ENCODE measurements at regions not wholly inside any gene's neighbourhood (a gene's known extent, or its start where the extent isn't known, plus 50 kb on each side); places are given as distances from the start of the nearest gene placed in this dataset.

DNA sequence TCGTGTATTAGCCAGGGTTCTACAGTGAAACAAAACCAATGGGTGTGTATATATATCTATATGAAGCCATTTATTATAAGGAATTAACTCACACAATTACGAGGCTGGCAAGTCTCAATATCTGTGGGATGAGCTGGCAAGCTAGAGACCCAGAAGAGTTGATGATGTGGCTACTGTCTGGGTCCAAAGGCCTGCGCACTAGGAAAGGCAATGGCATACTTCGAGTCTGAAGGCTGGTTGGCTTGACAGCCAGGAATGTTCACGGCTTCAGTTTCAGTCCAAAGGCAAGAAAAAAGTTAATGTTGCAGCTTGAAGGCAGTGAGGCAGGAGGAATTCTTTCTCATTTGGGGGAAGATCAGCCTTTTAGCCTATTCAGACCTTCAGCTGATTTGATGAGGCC lies 893.3 kb upstream of the LRFN5 start:
- Histone ChIP-seq H3K79me2 (ENCODE audit: control insufficient read depth, insufficient read depth, low read length) (no peaks in the 10 kb centered on the region), H4K5ac (ENCODE audit: low read length) (no peak overlapping the region), H3K36me3 (ENCODE audit: control insufficient read depth, insufficient read depth, low read length) (no peaks in the 10 kb centered on the region), H3K4me1 (ENCODE audit: control insufficient read depth, low read depth, low read length) (no peaks in the 10 kb centered on the region), H3K18ac (ENCODE audit: low read length) (no peak overlapping the region), H2AK5ac (ENCODE audit: low read length) (no peak overlapping the region), H4K8ac (ENCODE audit: low read depth, low read length) (no peak overlapping the region), H3K4ac (ENCODE audit: low read depth, low read length) (no peak overlapping the region), H3K23ac (ENCODE audit: low read length) (no peak overlapping the region), H3K27ac (ENCODE audit: low read depth, low read length) (no peak overlapping the region), H3K4me2 (ENCODE audit: low read length) (no peak overlapping the region), H3K4me3 (ENCODE audit: low read length) (no peak overlapping the region), H2BK5ac (ENCODE audit: low read length) (no peak overlapping the region), H3K79me1 (ENCODE audit: low read length) (no peaks in the 10 kb centered on the region), H2BK15ac (replicated peaks; ENCODE audit: low read depth) (no peak overlapping the region), H2BK120ac (ENCODE audit: low read depth, low read length) (no peak overlapping the region), H3K27me3 (ENCODE audit: insufficient read depth, low read length, poor library complexity) (no peaks in the 10 kb centered on the region), H3K9ac (ENCODE audit: low read length) (no peak overlapping the region), H3K56ac (ENCODE audit: low read length) (no peak overlapping the region)
- WGBS (ENCODE audit: extremely low coverage, insufficient coverage, low lambda C conversion rate): no CpG with 5 or more reads among the region's 5 CpGs
- no peak for DNase-seq

- H3K23ac ChIP-seq (ENCODE audit: low read length): no peak overlapping the region
- no peak overlapping the region for H3K18ac ChIP-seq (ENCODE audit: low read length)
- DNase-seq: no peak
- H3K27ac ChIP-seq (ENCODE audit: low read depth, low read length): no peak overlapping the region
- H3K9ac ChIP-seq (ENCODE audit: low read length): no peak overlapping the region
- H3K4me2 ChIP-seq (ENCODE audit: low read length): no peak overlapping the region
- peaks cover 4% of the 10 kb centered on the region for H3K4me1 ChIP-seq (ENCODE audit: control insufficient read depth, low read depth, low read length)
- no peak overlapping the region for H4K5ac ChIP-seq (ENCODE audit: low read length)
- no peaks in the 10 kb centered on the region for H3K79me2 ChIP-seq (ENCODE audit: control insufficient read depth, insufficient read depth, low read length)
- H2BK5ac ChIP-seq (ENCODE audit: low read length): no peak overlapping the region
- no peak overlapping the region for H3K4ac ChIP-seq (ENCODE audit: low read depth, low read length)
- no peaks in the 10 kb centered on the region for H3K27me3 ChIP-seq (ENCODE audit: insufficient read depth, low read length, poor library complexity)
- H4K8ac ChIP-seq (ENCODE audit: low read depth, low read length): no peak overlapping the region
- no peak overlapping the region for H2BK120ac ChIP-seq (ENCODE audit: low read depth, low read length)
- no peak overlapping the region for H3K56ac ChIP-seq (ENCODE audit: low read length)
- H3K79me1 ChIP-seq (ENCODE audit: low read length): no peaks in the 10 kb centered on the region
- no peak overlapping the region for H3K4me3 ChIP-seq (ENCODE audit: low read length)
- no peaks in the 10 kb centered on the region for H3K36me3 ChIP-seq (ENCODE audit: control insufficient read depth, insufficient read depth, low read length)
- no peak overlapping the region for H2BK15ac ChIP-seq (replicated peaks; ENCODE audit: low read depth)
- H2AK5ac ChIP-seq (ENCODE audit: low read length): no peak overlapping the region
- WGBS (ENCODE audit: extremely low coverage, insufficient coverage, low lambda C conversion rate): no CpG with 5 or more reads among the region's 1 CpG
These were observed 909.4 kb upstream of the LRFN5 start for GRCh38 chr14:40697231-40697630.

DNA sequence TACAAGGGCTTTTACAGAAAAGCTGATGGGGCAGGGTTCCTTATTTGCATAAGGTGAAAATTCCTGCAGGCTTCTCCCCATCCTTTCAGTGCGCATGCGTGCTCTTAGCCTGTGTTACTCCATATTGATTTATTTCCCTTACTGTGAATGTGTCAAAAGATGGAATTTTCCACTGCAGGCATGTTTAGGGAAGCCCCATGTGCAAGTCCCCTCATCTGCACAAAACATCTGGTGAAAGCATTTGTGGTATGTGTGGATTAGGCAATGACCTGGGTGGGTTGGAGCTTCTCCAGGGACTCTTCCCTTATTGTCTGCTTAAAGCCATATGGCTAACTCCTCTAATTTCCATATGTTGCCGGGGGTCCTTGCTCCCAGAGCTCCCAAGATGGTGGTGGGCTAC lies 912.7 kb upstream of the LRFN5 start:
- Histone ChIP-seq H3K4me2 (ENCODE audit: low read length) (no peak overlapping the region), H2BK15ac (replicated peaks; ENCODE audit: low read depth) (no peak overlapping the region), H4K8ac (ENCODE audit: low read depth, low read length) (no peak overlapping the region), H2BK5ac (ENCODE audit: low read length) (no peak overlapping the region), H2AK5ac (ENCODE audit: low read length) (no peak overlapping the region), H2BK120ac (ENCODE audit: low read depth, low read length) (peak overlapping the region; percentile 23), H3K4ac (ENCODE audit: low read depth, low read length) (peak overlapping the region; percentile 3), H3K9ac (ENCODE audit: low read length) (no peak overlapping the region), H3K4me3 (ENCODE audit: low read length) (no peak overlapping the region), H3K56ac (ENCODE audit: low read length) (no peak overlapping the region), H4K5ac (ENCODE audit: low read length) (no peak overlapping the region), H3K27me3 (ENCODE audit: insufficient read depth, low read length, poor library complexity) (no peaks in the 10 kb centered on the region), H3K27ac (ENCODE audit: low read depth, low read length) (no peak overlapping the region), H3K23ac (ENCODE audit: low read length) (no peak overlapping the region), H3K4me1 (ENCODE audit: control insufficient read depth, low read depth, low read length) (peaks cover 4% of the 10 kb centered on the region), H3K79me2 (ENCODE audit: control insufficient read depth, insufficient read depth, low read length) (no peaks in the 10 kb centered on the region), H3K36me3 (ENCODE audit: control insufficient read depth, insufficient read depth, low read length) (no peaks in the 10 kb centered on the region), H3K18ac (ENCODE audit: low read length) (peak overlapping the region; percentile 30), H3K79me1 (ENCODE audit: low read length) (no peaks in the 10 kb centered on the region)
- no peak for DNase-seq
- WGBS (ENCODE audit: extremely low coverage, insufficient coverage, low lambda C conversion rate): no CpG with 5 or more reads among the region's 3 CpGs

DNA sequence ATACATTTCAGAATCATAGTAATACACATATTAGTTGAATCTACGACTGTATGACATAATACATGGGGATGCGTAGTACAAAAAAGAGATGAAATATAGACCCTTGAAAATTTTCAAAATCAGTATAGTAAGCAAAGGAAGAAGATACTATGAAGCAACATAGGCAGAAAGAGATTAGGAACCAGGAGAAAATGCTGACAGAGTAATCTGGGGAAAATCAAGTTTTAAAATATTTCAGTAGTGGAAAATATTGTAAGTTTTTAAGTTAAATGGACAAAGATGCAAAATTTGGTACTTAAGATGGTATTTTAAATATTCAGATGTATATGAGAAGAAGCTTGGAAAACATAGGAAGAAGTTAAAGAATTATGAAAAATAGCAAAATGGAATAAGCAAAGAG lies 915.6 kb upstream of the LRFN5 start:
- Histone ChIP-seq H3K79me1 (ENCODE audit: low read length) (no peaks in the 10 kb centered on the region), H3K4ac (ENCODE audit: low read depth, low read length) (no peak overlapping the region), H3K27ac (ENCODE audit: low read depth, low read length) (no peak overlapping the region), H3K9ac (ENCODE audit: low read length) (no peak overlapping the region), H3K56ac (ENCODE audit: low read length) (no peak overlapping the region), H3K18ac (ENCODE audit: low read length) (no peak overlapping the region), H3K36me3 (ENCODE audit: control insufficient read depth, insufficient read depth, low read length) (no peaks in the 10 kb centered on the region), H2BK15ac (replicated peaks; ENCODE audit: low read depth) (no peak overlapping the region), H3K23ac (ENCODE audit: low read length) (no peak overlapping the region), H3K27me3 (ENCODE audit: insufficient read depth, low read length, poor library complexity) (no peaks in the 10 kb centered on the region), H2BK120ac (ENCODE audit: low read depth, low read length) (no peak overlapping the region), H2AK5ac (ENCODE audit: low read length) (no peak overlapping the region), H3K4me1 (ENCODE audit: control insufficient read depth, low read depth, low read length) (peaks cover 4% of the 10 kb centered on the region), H3K79me2 (ENCODE audit: control insufficient read depth, insufficient read depth, low read length) (no peaks in the 10 kb centered on the region), H2BK5ac (ENCODE audit: low read length) (no peak overlapping the region), H4K8ac (ENCODE audit: low read depth, low read length) (no peak overlapping the region), H4K5ac (ENCODE audit: low read length) (no peak overlapping the region), H3K4me3 (ENCODE audit: low read length) (no peak overlapping the region), H3K4me2 (ENCODE audit: low read length) (no peak overlapping the region)
- WGBS (ENCODE audit: extremely low coverage, insufficient coverage, low lambda C conversion rate): no CpG with 5 or more reads among the region's 2 CpGs
- no peak for DNase-seq

- Histone ChIP-seq H2AK5ac (ENCODE audit: low read length) (no peak overlapping the region), H4K5ac (ENCODE audit: low read length) (no peak overlapping the region), H3K27ac (ENCODE audit: low read depth, low read length) (no peak overlapping the region), H4K8ac (ENCODE audit: low read depth, low read length) (no peak overlapping the region), H2BK15ac (replicated peaks; ENCODE audit: low read depth) (no peak overlapping the region), H3K4ac (ENCODE audit: low read depth, low read length) (no peak overlapping the region), H3K4me3 (ENCODE audit: low read length) (no peak overlapping the region), H3K18ac (ENCODE audit: low read length) (no peak overlapping the region), H3K9ac (ENCODE audit: low read length) (no peak overlapping the region), H3K79me2 (ENCODE audit: control insufficient read depth, insufficient read depth, low read length) (no peaks in the 10 kb centered on the region), H3K27me3 (ENCODE audit: insufficient read depth, low read length, poor library complexity) (no peaks in the 10 kb centered on the region), H3K4me2 (ENCODE audit: low read length) (no peak overlapping the region), H3K79me1 (ENCODE audit: low read length) (no peaks in the 10 kb centered on the region), H2BK120ac (ENCODE audit: low read depth, low read length) (no peak overlapping the region), H3K4me1 (ENCODE audit: control insufficient read depth, low read depth, low read length) (no peaks in the 10 kb centered on the region), H3K56ac (ENCODE audit: low read length) (no peak overlapping the region), H3K23ac (ENCODE audit: low read length) (no peak overlapping the region), H3K36me3 (ENCODE audit: control insufficient read depth, insufficient read depth, low read length) (no peaks in the 10 kb centered on the region), H2BK5ac (ENCODE audit: low read length) (no peak overlapping the region)
- WGBS (ENCODE audit: extremely low coverage, insufficient coverage, low lambda C conversion rate): no CpG with 5 or more reads among the region's 1 CpG
- DNase-seq: no peak
These were observed 920.9 kb upstream of the LRFN5 start for GRCh38 chr14:40685764-40686163.

DNA sequence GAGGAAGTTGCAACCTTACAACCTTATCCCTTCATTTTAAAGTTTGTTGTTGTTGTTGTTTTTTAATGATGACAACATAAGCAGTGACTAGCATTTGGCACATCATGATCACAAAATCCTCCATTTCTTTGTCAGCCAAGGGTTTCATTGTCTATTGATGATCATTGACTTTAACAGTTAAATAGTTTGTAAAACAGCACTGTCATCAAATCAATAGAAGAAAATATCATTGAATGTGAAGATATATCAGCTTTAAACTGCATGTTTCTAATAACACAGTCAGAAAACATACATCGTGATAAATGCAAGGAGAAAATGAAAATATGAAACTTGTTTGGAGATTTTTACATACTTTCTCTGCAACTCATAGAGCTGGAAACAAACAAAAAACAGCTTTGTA lies 922.3 kb upstream of the LRFN5 start:
- Histone ChIP-seq H4K8ac (ENCODE audit: low read depth, low read length) (no peak overlapping the region), H3K4me3 (ENCODE audit: low read length) (no peak overlapping the region), H3K4me2 (ENCODE audit: low read length) (no peak overlapping the region), H3K56ac (ENCODE audit: low read length) (no peak overlapping the region), H3K4me1 (ENCODE audit: control insufficient read depth, low read depth, low read length) (no peaks in the 10 kb centered on the region), H4K5ac (ENCODE audit: low read length) (no peak overlapping the region), H2BK15ac (replicated peaks; ENCODE audit: low read depth) (no peak overlapping the region), H3K79me2 (ENCODE audit: control insufficient read depth, insufficient read depth, low read length) (no peaks in the 10 kb centered on the region), H3K4ac (ENCODE audit: low read depth, low read length) (no peak overlapping the region), H3K79me1 (ENCODE audit: low read length) (no peaks in the 10 kb centered on the region), H3K27me3 (ENCODE audit: insufficient read depth, low read length, poor library complexity) (no peaks in the 10 kb centered on the region), H2BK5ac (ENCODE audit: low read length) (no peak overlapping the region), H3K9ac (ENCODE audit: low read length) (no peak overlapping the region), H2BK120ac (ENCODE audit: low read depth, low read length) (no peak overlapping the region), H3K23ac (ENCODE audit: low read length) (no peak overlapping the region), H2AK5ac (ENCODE audit: low read length) (no peak overlapping the region), H3K27ac (ENCODE audit: low read depth, low read length) (no peak overlapping the region), H3K18ac (ENCODE audit: low read length) (no peak overlapping the region), H3K36me3 (ENCODE audit: control insufficient read depth, insufficient read depth, low read length) (no peaks in the 10 kb centered on the region)
- no CpG with 5 or more reads among the region's 1 CpG for WGBS (ENCODE audit: extremely low coverage, insufficient coverage, low lambda C conversion rate)
- DNase-seq: no peak

Measured in mesendoderm (in vitro differentiated cells).